ENCODE measurements at regions not wholly inside any gene's neighbourhood (a gene's known extent, or its start where the extent isn't known, plus 50 kb on each side); places are given as distances from the start of the nearest gene placed in this dataset.

GRCh38 chr5:159531554-159532105, 201.3 kb upstream of the IL12B start:
- TF ChIP-seq CTCF (IDR thresholded peaks at IDR 0.05) (no peak), ZFX (IDR thresholded peaks at IDR 0.05; ENCODE audit: borderline replicate concordance) (no peak)
